ENCODE measurements at regions not wholly inside any gene's neighbourhood (a gene's known extent, or its start where the extent isn't known, plus 50 kb on each side); places are given as distances from the start of the nearest gene placed in this dataset.

DNA sequence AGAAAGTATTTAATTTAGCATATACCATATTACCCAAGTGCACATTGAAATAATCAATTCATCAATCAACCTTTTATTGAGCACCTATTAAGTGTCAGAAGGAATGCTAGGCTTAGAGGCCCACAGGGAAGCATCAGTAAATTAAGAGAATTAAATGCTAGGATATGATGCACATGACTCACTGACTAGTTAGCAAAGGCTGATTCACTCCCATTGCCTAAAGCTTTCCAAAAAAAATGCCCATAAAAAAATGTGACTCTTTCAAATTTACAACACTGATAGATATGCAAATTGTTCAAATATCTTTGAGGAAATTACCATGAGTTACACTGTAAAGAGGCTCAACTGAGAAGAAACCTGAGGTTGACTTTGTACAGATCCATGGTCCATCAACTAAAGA, 883.3 kb downstream of the CDH11 start:
- TF ChIP-seq, protein P1, sequence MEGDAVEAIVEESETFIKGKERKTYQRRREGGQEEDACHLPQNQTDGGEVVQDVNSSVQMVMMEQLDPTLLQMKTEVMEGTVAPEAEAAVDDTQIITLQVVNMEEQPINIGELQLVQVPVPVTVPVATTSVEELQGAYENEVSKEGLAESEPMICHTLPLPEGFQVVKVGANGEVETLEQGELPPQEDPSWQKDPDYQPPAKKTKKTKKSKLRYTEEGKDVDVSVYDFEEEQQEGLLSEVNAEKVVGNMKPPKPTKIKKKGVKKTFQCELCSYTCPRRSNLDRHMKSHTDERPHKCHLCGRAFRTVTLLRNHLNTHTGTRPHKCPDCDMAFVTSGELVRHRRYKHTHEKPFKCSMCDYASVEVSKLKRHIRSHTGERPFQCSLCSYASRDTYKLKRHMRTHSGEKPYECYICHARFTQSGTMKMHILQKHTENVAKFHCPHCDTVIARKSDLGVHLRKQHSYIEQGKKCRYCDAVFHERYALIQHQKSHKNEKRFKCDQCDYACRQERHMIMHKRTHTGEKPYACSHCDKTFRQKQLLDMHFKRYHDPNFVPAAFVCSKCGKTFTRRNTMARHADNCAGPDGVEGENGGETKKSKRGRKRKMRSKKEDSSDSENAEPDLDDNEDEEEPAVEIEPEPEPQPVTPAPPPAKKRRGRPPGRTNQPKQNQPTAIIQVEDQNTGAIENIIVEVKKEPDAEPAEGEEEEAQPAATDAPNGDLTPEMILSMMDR (IDR thresholded peaks at IDR 0.05; ENCODE audit: low read depth, low read length, poor library complexity, severe bottlenecking): no peak
- no peak for TF ChIP-seq EZH2phosphoT487 (IDR thresholded peaks at IDR 0.05; ENCODE audit: borderline replicate concordance, low read length)

Measured in DOHH2 (cell line).